ENCODE measurements at regions not wholly inside any gene's neighbourhood (a gene's known extent, or its start where the extent isn't known, plus 50 kb on each side); places are given as distances from the start of the nearest gene placed in this dataset.

GRCh38 chr20:52098186-52098585 lies 93.4 kb downstream of the ZFP64 start:
- Histone ChIP-seq H3K27me3 (ENCODE audit: control insufficient read depth in 2 of 2, insufficient read depth in 1 of 2, low read length in 1 of 2) (peaks cover 3 to 9% of the 10 kb centered on the region in 2 donors), H3K4me1 (ENCODE audit: control insufficient read depth in 2 of 2, insufficient read depth in 2 of 2, low read length in 2 of 2) (no peaks in the 10 kb centered on the region), H3K4me3 (ENCODE audit: low read length in 2 of 2) (no peak overlapping the region), H3K36me3 (ENCODE audit: control insufficient read depth in 2 of 2, insufficient read depth in 2 of 2, low read length in 1 of 2) (no peaks in the 10 kb centered on the region), H3K9me3 (ENCODE audit: control insufficient read depth in 2 of 2, insufficient read depth in 1 of 2, low read length in 1 of 2) (no peaks in the 10 kb centered on the region), H3K27ac (ENCODE audit: low read depth in 1 of 2, low read length in 1 of 2) (no peak overlapping the region)
- 97% methylated on average over 6 of the region's 6 CpGs for WGBS
- no peak for DNase-seq (ENCODE audit: low read depth in 6 of 9, low spot score in 9 of 9)

DNA sequence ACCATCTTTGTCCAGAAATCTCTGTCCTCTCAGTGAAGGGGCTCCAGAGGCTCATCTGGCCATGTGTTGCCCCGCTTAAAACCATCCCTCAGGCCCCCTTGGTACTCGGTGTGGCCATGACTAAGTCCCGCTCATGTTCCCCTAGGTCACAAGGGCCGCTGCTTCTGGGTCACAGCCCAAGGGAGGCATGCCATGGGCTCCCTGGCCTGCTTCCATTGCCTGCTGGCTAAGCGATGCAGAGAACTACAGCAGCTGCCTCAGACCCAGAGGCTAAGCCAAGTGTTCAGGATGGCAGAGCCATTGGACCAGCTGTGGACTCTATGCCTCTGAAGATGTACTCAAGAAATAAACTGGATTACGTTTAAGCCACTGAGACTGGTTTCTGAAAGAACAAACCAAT lies 95.5 kb downstream of the ZFP64 start:
- whole genome bisulfite sequencing = 96% methylated on average over 6 of the region's 6 CpGs
- no peak overlapping the region for H3K27ac ChIP-seq (ENCODE audit: low read depth in 1 of 2, low read length in 1 of 2)
- no peaks in the 10 kb centered on the region for H3K4me1 ChIP-seq (ENCODE audit: control insufficient read depth in 2 of 2, insufficient read depth in 2 of 2, low read length in 2 of 2)

GRCh38 chr20:52094693-52095092 lies 96.9 kb downstream of the ZFP64 start:
- no peak overlapping the region for H3K27ac ChIP-seq (ENCODE audit: low read depth in 1 of 2, low read length in 1 of 2)
- no peaks in the 10 kb centered on the region for H3K27me3 ChIP-seq (ENCODE audit: control insufficient read depth in 2 of 2, insufficient read depth in 1 of 2, low read length in 1 of 2)
- H3K4me1 ChIP-seq (ENCODE audit: control insufficient read depth in 2 of 2, insufficient read depth in 2 of 2, low read length in 2 of 2) = no peaks in the 10 kb centered on the region
- no peak for DNase-seq (ENCODE audit: low read depth in 6 of 9, low spot score in 9 of 9)
- no peaks in the 10 kb centered on the region for H3K36me3 ChIP-seq (ENCODE audit: control insufficient read depth in 2 of 2, insufficient read depth in 2 of 2, low read length in 1 of 2)
- H3K4me3 ChIP-seq (ENCODE audit: low read length in 2 of 2) = no peak overlapping the region
- no peaks in the 10 kb centered on the region for H3K9me3 ChIP-seq (ENCODE audit: control insufficient read depth in 2 of 2, insufficient read depth in 1 of 2, low read length in 1 of 2)
- 64% methylated on average over 2 of the region's 2 CpGs for WGBS

More for the DNA sequence above, 95.5 kb downstream of the ZFP64 start:
- no peak for DNase-seq (ENCODE audit: low read depth in 6 of 9, low spot score in 9 of 9)
- Histone ChIP-seq H3K27me3 (ENCODE audit: control insufficient read depth in 2 of 2, insufficient read depth in 1 of 2, low read length in 1 of 2) (no peaks in the 10 kb centered on the region), H3K4me3 (ENCODE audit: low read length in 2 of 2) (no peak overlapping the region), H3K9me3 (ENCODE audit: control insufficient read depth in 2 of 2, insufficient read depth in 1 of 2, low read length in 1 of 2) (no peaks in the 10 kb centered on the region), H3K36me3 (ENCODE audit: control insufficient read depth in 2 of 2, insufficient read depth in 2 of 2, low read length in 1 of 2) (no peaks in the 10 kb centered on the region)

- no peaks in the 10 kb centered on the region for H3K4me1 ChIP-seq (ENCODE audit: control insufficient read depth in 2 of 2, insufficient read depth in 2 of 2, low read length in 2 of 2)
- WGBS = 98% methylated on average over 4 of the region's 4 CpGs
- H3K4me3 ChIP-seq (ENCODE audit: low read length in 2 of 2) = no peak overlapping the region
- DNase-seq (ENCODE audit: low read depth in 6 of 9, low spot score in 9 of 9) = no peak
- no peaks in the 10 kb centered on the region for H3K27me3 ChIP-seq (ENCODE audit: control insufficient read depth in 2 of 2, insufficient read depth in 1 of 2, low read length in 1 of 2)
- H3K9me3 ChIP-seq (ENCODE audit: control insufficient read depth in 2 of 2, insufficient read depth in 1 of 2, low read length in 1 of 2) = no peaks in the 10 kb centered on the region
- H3K27ac ChIP-seq (ENCODE audit: low read depth in 1 of 2, low read length in 1 of 2) = no peak overlapping the region
- H3K36me3 ChIP-seq (ENCODE audit: control insufficient read depth in 2 of 2, insufficient read depth in 2 of 2, low read length in 1 of 2) = no peaks in the 10 kb centered on the region
Measured at GRCh38 chr20:52093575-52093974, 98.0 kb downstream of the ZFP64 start.

GRCh38 chr20:52090035-52090434 lies 101.5 kb downstream of the ZFP64 start:
- Histone ChIP-seq H3K9me3 (ENCODE audit: control insufficient read depth in 2 of 2, insufficient read depth in 1 of 2, low read length in 1 of 2) (peaks cover 0 to 13% of the 10 kb centered on the region in 2 donors), H3K36me3 (ENCODE audit: control insufficient read depth in 2 of 2, insufficient read depth in 2 of 2, low read length in 1 of 2) (no peaks in the 10 kb centered on the region), H3K27me3 (ENCODE audit: control insufficient read depth in 2 of 2, insufficient read depth in 1 of 2, low read length in 1 of 2) (no peaks in the 10 kb centered on the region), H3K27ac (ENCODE audit: low read depth in 1 of 2, low read length in 1 of 2) (no peak overlapping the region), H3K4me3 (ENCODE audit: low read length in 2 of 2) (no peak overlapping the region), H3K4me1 (ENCODE audit: control insufficient read depth in 2 of 2, insufficient read depth in 2 of 2, low read length in 2 of 2) (no peaks in the 10 kb centered on the region)
- no peak for DNase-seq (ENCODE audit: low read depth in 6 of 9, low spot score in 9 of 9)
- WGBS = 99% methylated on average over 3 of the region's 3 CpGs

DNA sequence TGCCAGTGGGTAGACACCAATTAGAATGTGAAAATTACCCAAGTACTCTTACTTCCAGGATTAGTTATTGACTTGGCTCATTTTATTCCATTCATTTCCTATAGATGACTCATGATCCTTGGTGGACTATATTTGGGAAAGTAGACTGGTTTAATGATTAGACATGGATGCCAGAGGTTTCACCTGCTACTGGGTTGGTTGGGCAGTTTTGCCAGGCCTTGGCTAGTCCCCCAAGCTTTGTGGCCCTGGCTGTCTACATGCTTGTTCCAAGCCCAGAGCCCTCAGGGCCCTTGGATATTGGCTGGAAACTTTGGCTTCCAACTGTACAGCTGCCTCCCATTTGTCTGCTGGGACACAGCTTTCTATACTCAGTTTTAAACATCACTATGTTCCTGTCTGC lies 104.1 kb downstream of the ZFP64 start:
- no peak overlapping the region for H3K4me3 ChIP-seq (ENCODE audit: low read length in 2 of 2)
- H3K27ac ChIP-seq (ENCODE audit: low read depth in 1 of 2, low read length in 1 of 2) = no peak overlapping the region
- no peak for DNase-seq (ENCODE audit: low read depth in 6 of 9, low spot score in 9 of 9)

DNA sequence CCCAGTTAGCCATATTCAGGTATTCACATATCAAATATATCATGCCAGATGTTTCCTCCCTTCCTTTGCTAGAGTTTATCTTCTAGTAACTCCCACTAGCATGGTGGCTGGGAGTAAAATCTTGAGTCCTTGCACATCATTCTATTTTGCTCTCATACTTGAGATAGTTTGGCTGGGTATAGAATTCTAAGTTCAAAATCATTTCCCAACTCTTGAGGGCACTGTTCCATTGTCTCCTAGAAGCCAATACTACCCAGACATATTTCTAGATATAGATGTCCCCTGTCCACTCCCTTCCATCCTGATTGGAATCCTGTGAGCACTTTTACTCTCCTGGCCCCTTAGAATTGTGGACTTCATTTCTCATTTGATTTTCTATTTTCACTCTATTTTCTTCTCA lies 104.7 kb downstream of the ZFP64 start:
- peaks cover 0 to 13% of the 10 kb centered on the region in 2 donors for H3K9me3 ChIP-seq (ENCODE audit: control insufficient read depth in 2 of 2, insufficient read depth in 1 of 2, low read length in 1 of 2)

More for the DNA sequence above, 104.1 kb downstream of the ZFP64 start:
- Histone ChIP-seq H3K36me3 (ENCODE audit: control insufficient read depth in 2 of 2, insufficient read depth in 2 of 2, low read length in 1 of 2) (no peaks in the 10 kb centered on the region), H3K9me3 (ENCODE audit: control insufficient read depth in 2 of 2, insufficient read depth in 1 of 2, low read length in 1 of 2) (peaks cover 0 to 13% of the 10 kb centered on the region in 2 donors), H3K4me1 (ENCODE audit: control insufficient read depth in 2 of 2, insufficient read depth in 2 of 2, low read length in 2 of 2) (no peaks in the 10 kb centered on the region), H3K27me3 (ENCODE audit: control insufficient read depth in 2 of 2, insufficient read depth in 1 of 2, low read length in 1 of 2) (no peaks in the 10 kb centered on the region)

GRCh38 chr20:52084727-52085126 lies 106.9 kb downstream of the ZFP64 start:
- DNase-seq (ENCODE audit: low read depth in 6 of 9, low spot score in 9 of 9) = no peak

More for the DNA sequence above, 104.7 kb downstream of the ZFP64 start:
- Histone ChIP-seq H3K4me1 (ENCODE audit: control insufficient read depth in 2 of 2, insufficient read depth in 2 of 2, low read length in 2 of 2) (no peaks in the 10 kb centered on the region), H3K4me3 (ENCODE audit: low read length in 2 of 2) (no peak overlapping the region), H3K27ac (ENCODE audit: low read depth in 1 of 2, low read length in 1 of 2) (no peak overlapping the region), H3K27me3 (ENCODE audit: control insufficient read depth in 2 of 2, insufficient read depth in 1 of 2, low read length in 1 of 2) (no peaks in the 10 kb centered on the region), H3K36me3 (ENCODE audit: control insufficient read depth in 2 of 2, insufficient read depth in 2 of 2, low read length in 1 of 2) (no peaks in the 10 kb centered on the region)
- DNase-seq (ENCODE audit: low read depth in 6 of 9, low spot score in 9 of 9) = no peak

GRCh38 chr20:52083627-52084232 lies 107.8 kb downstream of the ZFP64 start:
- H3K4me3 ChIP-seq (ENCODE audit: low read length in 2 of 2) = no peak overlapping the region
- no peaks in the 10 kb centered on the region for H3K36me3 ChIP-seq (ENCODE audit: control insufficient read depth in 2 of 2, insufficient read depth in 2 of 2, low read length in 1 of 2)
- 53% methylated on average over 11 of the region's 11 CpGs for WGBS
- H3K27ac ChIP-seq (ENCODE audit: low read depth in 1 of 2, low read length in 1 of 2) = no peak overlapping the region
- H3K4me1 ChIP-seq (ENCODE audit: control insufficient read depth in 2 of 2, insufficient read depth in 2 of 2, low read length in 2 of 2) = no peaks in the 10 kb centered on the region
- DNase-seq (ENCODE audit: low read depth in 6 of 9, low spot score in 9 of 9) = peak in 7 of 9 donors; percentile 8 to 55 (median 18)
- peaks cover 0 to 13% of the 10 kb centered on the region in 2 donors for H3K9me3 ChIP-seq (ENCODE audit: control insufficient read depth in 2 of 2, insufficient read depth in 1 of 2, low read length in 1 of 2)
- H3K27me3 ChIP-seq (ENCODE audit: control insufficient read depth in 2 of 2, insufficient read depth in 1 of 2, low read length in 1 of 2) = no peaks in the 10 kb centered on the region

More at GRCh38 chr20:52084727-52085126, 106.9 kb downstream of the ZFP64 start:
- H3K27ac ChIP-seq (ENCODE audit: low read depth in 1 of 2, low read length in 1 of 2) = no peak overlapping the region
- H3K4me3 ChIP-seq (ENCODE audit: low read length in 2 of 2) = no peak overlapping the region
- no peaks in the 10 kb centered on the region for H3K4me1 ChIP-seq (ENCODE audit: control insufficient read depth in 2 of 2, insufficient read depth in 2 of 2, low read length in 2 of 2)
- no peaks in the 10 kb centered on the region for H3K27me3 ChIP-seq (ENCODE audit: control insufficient read depth in 2 of 2, insufficient read depth in 1 of 2, low read length in 1 of 2)
- peaks cover 0 to 13% of the 10 kb centered on the region in 2 donors for H3K9me3 ChIP-seq (ENCODE audit: control insufficient read depth in 2 of 2, insufficient read depth in 1 of 2, low read length in 1 of 2)
- H3K36me3 ChIP-seq (ENCODE audit: control insufficient read depth in 2 of 2, insufficient read depth in 2 of 2, low read length in 1 of 2) = no peaks in the 10 kb centered on the region
- 99% methylated on average over 28 of the region's 28 CpGs for WGBS
